Astrocyte (in vitro differentiated cells and primary cell): ENCODE measurements at regions not wholly inside any gene's neighbourhood (a gene's known extent, or its start where the extent isn't known, plus 50 kb on each side); places are given as distances from the start of the nearest gene placed in this dataset.

Experiments used
- DNase-seq: peaks from one replicate; pipeline ENCODE4 v3.0.0-alpha.2; 2010; ENCODE audit warnings: low read depth
- FAIRE-seq: peaks from 2 replicates; lab custom pipeline; 2011; peaks lifted over from hg19 to GRCh38; lab: Jason Lieb, UNC
- H2AFZ ChIP-seq: 2 replicates; pipeline ENCODE4 v1.6.0; 2012; ENCODE audit warnings: low read depth, low read length, inconsistent platforms
- H3K27ac ChIP-seq: 2 replicates; pipeline ENCODE4 v1.5.1; 2011; ENCODE audit warnings: low read depth, low read length, inconsistent platforms
- H3K27me3 ChIP-seq: 2 replicates; pipeline ENCODE4 v1.6.0; 2011; ENCODE audit warnings: low read length, inconsistent platforms; ENCODE audit not compliant: insufficient read depth
- H3K36me3 ChIP-seq: 2 replicates; pipeline ENCODE4 v1.5.1; 2011; ENCODE audit warnings: low read length, inconsistent platforms; ENCODE audit not compliant: insufficient read depth
- H3K4me1 ChIP-seq: 2 replicates; pipeline ENCODE4 v1.5.1; 2011; ENCODE audit warnings: low read length, inconsistent platforms; ENCODE audit not compliant: insufficient read depth
- H3K4me2 ChIP-seq: 2 replicates; pipeline ENCODE4 v1.6.0; 2012; ENCODE audit warnings: low read length, inconsistent platforms
- H3K4me3 ChIP-seq: 2 replicates; pipeline ENCODE4 v1.5.1; 2011; ENCODE audit warnings: low read depth, mild to moderate bottlenecking, low read length, inconsistent platforms; ENCODE audit not compliant: insufficient read depth
- H3K79me2 ChIP-seq: 2 replicates; pipeline ENCODE4 v1.6.0; 2012; ENCODE audit warnings: mild to moderate bottlenecking, low read length, inconsistent platforms; ENCODE audit not compliant: insufficient read depth
- H3K9ac ChIP-seq: 2 replicates; pipeline ENCODE4 v1.6.0; 2012; ENCODE audit warnings: mild to moderate bottlenecking, low read length, inconsistent platforms
- H3K9me3 ChIP-seq: 2 replicates; pipeline ENCODE4 v1.5.1; 2012; ENCODE audit warnings: low read depth, mild to moderate bottlenecking, low read length, inconsistent platforms; ENCODE audit not compliant: insufficient read depth
- H4K20me1 ChIP-seq: 2 replicates; pipeline ENCODE4 v1.6.0; 2012; ENCODE audit warnings: low read length, inconsistent platforms; ENCODE audit not compliant: insufficient read depth
- H3K27ac Mint-ChIP-seq: one replicate; pipeline ENCODE4 v1.8.0; 2021; ENCODE audit warnings: mild to moderate bottlenecking, mixed read lengths; ENCODE audit not compliant: unreplicated experiment
- H3K27me3 Mint-ChIP-seq: one replicate; pipeline ENCODE4 v1.8.0; 2021; ENCODE audit warnings: low read depth, mixed read lengths; ENCODE audit not compliant: unreplicated experiment
- H3K36me3 Mint-ChIP-seq: one replicate; pipeline ENCODE4 v1.8.0; 2021; ENCODE audit warnings: low read depth, mixed read lengths; ENCODE audit not compliant: unreplicated experiment
- H3K4me1 Mint-ChIP-seq: one replicate; pipeline ENCODE4 v1.8.0; 2021; ENCODE audit warnings: low read depth, mixed read lengths; ENCODE audit not compliant: unreplicated experiment
- H3K4me3 Mint-ChIP-seq: one replicate; pipeline ENCODE4 v1.8.0; 2021; ENCODE audit warnings: mild to moderate bottlenecking, moderate library complexity, mixed read lengths; ENCODE audit not compliant: unreplicated experiment
- H3K9me3 Mint-ChIP-seq: one replicate; pipeline ENCODE4 v1.8.0; 2021; ENCODE audit warnings: mild to moderate bottlenecking, mixed read lengths; ENCODE audit not compliant: unreplicated experiment
- CTCF ChIP-seq: IDR thresholded peaks from 2 replicates; pipeline ENCODE4 v1.5.1; 2011; ENCODE audit warnings: low read depth, mild to moderate bottlenecking, inconsistent platforms, low read length, moderate library complexity; ENCODE audit not compliant: insufficient read depth
- EZH2 ChIP-seq: IDR thresholded peaks from 2 replicates; pipeline ENCODE4 v1.6.1; 2012; ENCODE audit warnings: mild to moderate bottlenecking, low read length, inconsistent platforms; ENCODE audit not compliant: insufficient read depth

- Mint-ChIP-seq H3K4me3 (no peak overlapping the region), H3K27me3 (no peaks in the 10 kb centered on the region), H3K27ac (peak overlapping the region; percentile 36), H3K4me1 (no peaks in the 10 kb centered on the region), H3K36me3 (peaks cover 1% of the 10 kb centered on the region), H3K9me3 (peaks cover 11% of the 10 kb centered on the region)
- no peak overlapping the region for H3K4me2 ChIP-seq
- H3K79me2 ChIP-seq = no peaks in the 10 kb centered on the region
- H3K4me1 ChIP-seq = no peaks in the 10 kb centered on the region
- H2AFZ ChIP-seq = no peak overlapping the region
- H3K9ac ChIP-seq = no peak overlapping the region
- no peak overlapping the region for H3K4me3 ChIP-seq
- no peaks in the 10 kb centered on the region for H4K20me1 ChIP-seq
- no peaks in the 10 kb centered on the region for H3K36me3 ChIP-seq
- no peaks in the 10 kb centered on the region for H3K9me3 ChIP-seq
- FAIRE-seq (no peak), DNase-seq (no peak)
- TF ChIP-seq CTCF (no peak), EZH2 (no peak)
- H3K27ac ChIP-seq = no peak overlapping the region
- H3K27me3 ChIP-seq = no peaks in the 10 kb centered on the region
Observed at GRCh38 chr1:121586369-121587229, 401.8 kb downstream of the SRGAP2C start.

GRCh38 chr1:121587230-121587569 is 402.4 kb downstream of the SRGAP2C start:
- Histone ChIP-seq H3K79me2 (no peaks in the 10 kb centered on the region), H3K4me3 (no peak overlapping the region), H2AFZ (no peak overlapping the region), H3K4me1 (no peaks in the 10 kb centered on the region), H3K9ac (no peak overlapping the region), H4K20me1 (no peaks in the 10 kb centered on the region), H3K4me2 (no peak overlapping the region), H3K9me3 (no peaks in the 10 kb centered on the region), H3K27ac (no peak overlapping the region), H3K27me3 (no peaks in the 10 kb centered on the region), H3K36me3 (no peaks in the 10 kb centered on the region)
- DNase-seq (no peak), FAIRE-seq (no peak)
- H3K27me3 Mint-ChIP-seq = no peaks in the 10 kb centered on the region
- no peaks in the 10 kb centered on the region for H3K4me1 Mint-ChIP-seq
- peaks cover 1% of the 10 kb centered on the region for H3K36me3 Mint-ChIP-seq
- no peak overlapping the region for H3K4me3 Mint-ChIP-seq
- peaks cover 7% of the 10 kb centered on the region for H3K9me3 Mint-ChIP-seq
- H3K27ac Mint-ChIP-seq = no peak overlapping the region
- TF ChIP-seq CTCF (no peak), EZH2 (no peak)

- Histone ChIP-seq H3K9me3 (no peaks in the 10 kb centered on the region), H3K4me3 (no peak overlapping the region), H3K4me1 (no peaks in the 10 kb centered on the region), H3K27me3 (no peaks in the 10 kb centered on the region), H3K36me3 (no peaks in the 10 kb centered on the region), H4K20me1 (no peaks in the 10 kb centered on the region), H3K9ac (no peak overlapping the region), H3K27ac (no peak overlapping the region), H3K79me2 (no peaks in the 10 kb centered on the region), H3K4me2 (no peak overlapping the region), H2AFZ (no peak overlapping the region)
- Mint-ChIP-seq H3K27me3 (no peaks in the 10 kb centered on the region), H3K36me3 (peaks cover 1% of the 10 kb centered on the region), H3K4me1 (no peaks in the 10 kb centered on the region), H3K27ac (no peak overlapping the region), H3K4me3 (no peak overlapping the region), H3K9me3 (peaks cover 6% of the 10 kb centered on the region)
- FAIRE-seq = no peak
- no peak for TF ChIP-seq EZH2
- DNase-seq = no peak
Observed at GRCh38 chr1:121587777-121588176, 403.0 kb downstream of the SRGAP2C start.
